Memory B cell (primary cell): ENCODE measurements at regions not wholly inside any gene's neighbourhood (a gene's known extent, or its start where the extent isn't known, plus 50 kb on each side); places are given as distances from the start of the nearest gene placed in this dataset.

ENCODE experiments used
- ATAC-seq: fragments of 150-1000 bp; cut with Tn5 transposase; 2 replicates; pipeline ENCODE4 v1.10.0; 2021; ENCODE audit warnings: low read depth, mild to moderate bottlenecking, moderate library complexity
- DNase-seq, 2 donors: peaks; one replicate each; pipeline ENCODE4 v3.0.0; 2022; ENCODE audit warnings: low spot score in 2 of 2
- H3K27ac Mint-ChIP-seq: one replicate; pipeline ENCODE4 v1.8.0; 2022; ENCODE audit warnings: mild to moderate bottlenecking, moderate library complexity, mixed read lengths
- H3K27me3 Mint-ChIP-seq: one replicate; pipeline ENCODE4 v1.8.0; 2022; ENCODE audit warnings: mixed read lengths
- H3K36me3 Mint-ChIP-seq: one replicate; pipeline ENCODE4 v1.8.0; 2022; ENCODE audit warnings: mild to moderate bottlenecking, mixed read lengths
- H3K4me1 Mint-ChIP-seq: one replicate; pipeline ENCODE4 v1.8.0; 2022; ENCODE audit warnings: mixed read lengths
- H3K4me3 Mint-ChIP-seq: one replicate; pipeline ENCODE4 v1.8.0; 2022; ENCODE audit warnings: mild to moderate bottlenecking, moderate library complexity, mixed read lengths
- H3K9me3 Mint-ChIP-seq: one replicate; pipeline ENCODE4 v1.8.0; 2022; ENCODE audit warnings: mixed read lengths

DNA sequence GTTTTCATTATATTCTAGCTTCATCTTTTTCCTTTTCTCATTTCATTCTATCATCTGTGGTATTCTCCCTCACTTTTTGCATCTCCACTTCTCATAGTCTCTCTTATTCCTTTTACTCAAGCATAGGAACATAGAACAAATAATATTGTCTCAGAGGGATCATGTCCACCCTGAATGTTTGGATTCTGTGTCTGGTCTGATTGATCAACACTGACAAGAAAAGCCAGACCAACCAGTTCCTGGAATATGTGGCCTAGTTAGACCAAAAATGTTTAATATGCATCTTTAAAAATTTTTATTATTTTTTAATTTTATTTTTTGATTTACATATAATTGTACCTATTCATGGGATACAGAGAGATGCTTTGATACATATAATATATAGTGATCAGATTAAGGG lies 212.0 kb upstream of the ALCAM start:
- no peaks in the 10 kb centered on the region for H3K4me1 Mint-ChIP-seq
- DNase-seq: no peak
- peaks cover 2% of the 10 kb centered on the region for H3K27me3 Mint-ChIP-seq
- no peak for ATAC-seq
- peaks cover 2% of the 10 kb centered on the region for H3K9me3 Mint-ChIP-seq
- no peaks in the 10 kb centered on the region for H3K36me3 Mint-ChIP-seq
- no peak overlapping the region for H3K27ac Mint-ChIP-seq
- H3K4me3 Mint-ChIP-seq: no peak overlapping the region

DNA sequence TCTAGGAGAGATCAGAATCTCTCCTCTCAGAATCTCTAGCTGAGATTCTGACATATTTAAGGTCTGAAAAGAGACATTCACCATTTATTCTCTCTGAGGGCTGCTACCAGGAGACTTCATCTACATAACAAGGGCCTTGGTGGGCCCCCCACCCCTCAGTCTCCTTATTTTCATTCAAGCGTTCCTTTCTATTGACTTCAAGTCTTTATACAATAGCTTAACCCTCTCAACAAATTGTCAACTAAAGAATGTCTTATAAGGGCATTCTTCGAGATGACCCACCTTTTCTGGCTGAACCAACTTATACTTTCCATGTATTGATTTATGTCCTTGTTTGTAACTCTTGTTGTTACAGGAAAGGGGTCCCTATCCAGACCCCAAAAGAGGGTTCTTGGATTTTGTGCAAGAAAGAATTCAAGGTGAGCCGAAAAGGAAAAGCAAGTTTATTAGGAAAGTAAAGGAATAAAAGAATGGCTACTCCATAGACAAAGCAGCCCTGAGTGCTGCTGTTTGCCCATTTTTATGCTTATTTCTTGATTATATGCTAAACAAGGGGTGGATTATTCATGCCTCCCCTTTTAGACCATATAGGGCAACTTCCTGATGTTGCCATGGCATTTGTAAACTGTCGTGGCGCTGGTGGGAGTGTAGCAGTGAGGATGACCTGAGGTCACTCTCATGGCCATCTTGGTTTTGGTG lies 209.5 kb upstream of the ALCAM start:
- H3K4me3 Mint-ChIP-seq: no peak overlapping the region
- DNase-seq (no peak), ATAC-seq (no peak)
- H3K27ac Mint-ChIP-seq: no peak overlapping the region
- no peaks in the 10 kb centered on the region for H3K9me3 Mint-ChIP-seq
- H3K36me3 Mint-ChIP-seq: no peaks in the 10 kb centered on the region
- H3K27me3 Mint-ChIP-seq: no peaks in the 10 kb centered on the region
- H3K4me1 Mint-ChIP-seq: no peaks in the 10 kb centered on the region

DNA sequence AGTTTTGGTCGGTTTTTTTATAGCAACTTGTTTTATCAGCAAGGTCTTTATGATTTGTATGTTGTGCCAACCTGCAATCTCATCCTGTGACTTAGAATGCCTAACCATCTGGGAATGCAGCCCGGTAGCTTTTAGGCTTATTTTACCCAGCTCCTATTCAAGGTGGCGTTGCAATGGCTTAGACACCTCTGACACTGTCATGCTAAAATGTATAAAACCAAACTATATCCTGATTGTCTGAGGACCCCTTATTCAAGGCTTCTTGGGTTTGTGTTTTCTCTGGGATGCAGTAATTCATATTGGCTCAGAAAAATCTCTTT lies 209.0 kb upstream of the ALCAM start:
- H3K9me3 Mint-ChIP-seq: no peaks in the 10 kb centered on the region
- ATAC-seq: no peak
- no peaks in the 10 kb centered on the region for H3K4me1 Mint-ChIP-seq
- H3K4me3 Mint-ChIP-seq: no peak overlapping the region
- DNase-seq: no peak
- no peaks in the 10 kb centered on the region for H3K27me3 Mint-ChIP-seq
- H3K36me3 Mint-ChIP-seq: no peaks in the 10 kb centered on the region
- no peak overlapping the region for H3K27ac Mint-ChIP-seq

DNA sequence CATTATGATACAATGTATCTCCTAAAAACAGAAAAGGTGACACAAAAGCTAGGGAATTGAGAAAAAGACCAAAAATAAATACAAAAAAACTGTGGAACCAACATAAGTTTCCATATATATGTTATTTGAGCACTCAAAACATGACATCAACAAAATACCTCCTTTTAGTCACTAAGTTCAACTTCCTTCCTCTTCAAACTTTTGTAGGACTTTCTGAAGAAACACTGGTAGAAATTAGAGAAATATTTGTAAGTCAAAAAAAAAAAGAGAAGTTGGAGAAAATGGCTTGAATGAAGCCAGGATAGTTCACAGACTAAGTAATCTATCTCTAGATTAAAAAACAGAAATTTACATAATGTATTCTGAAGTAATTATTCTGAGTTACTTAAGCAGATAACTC lies 208.4 kb upstream of the ALCAM start:
- Mint-ChIP-seq H3K4me1 (no peaks in the 10 kb centered on the region), H3K36me3 (no peaks in the 10 kb centered on the region), H3K27ac (no peak overlapping the region), H3K27me3 (no peaks in the 10 kb centered on the region), H3K9me3 (no peaks in the 10 kb centered on the region), H3K4me3 (no peak overlapping the region)
- DNase-seq (no peak), ATAC-seq (no peak)

DNA sequence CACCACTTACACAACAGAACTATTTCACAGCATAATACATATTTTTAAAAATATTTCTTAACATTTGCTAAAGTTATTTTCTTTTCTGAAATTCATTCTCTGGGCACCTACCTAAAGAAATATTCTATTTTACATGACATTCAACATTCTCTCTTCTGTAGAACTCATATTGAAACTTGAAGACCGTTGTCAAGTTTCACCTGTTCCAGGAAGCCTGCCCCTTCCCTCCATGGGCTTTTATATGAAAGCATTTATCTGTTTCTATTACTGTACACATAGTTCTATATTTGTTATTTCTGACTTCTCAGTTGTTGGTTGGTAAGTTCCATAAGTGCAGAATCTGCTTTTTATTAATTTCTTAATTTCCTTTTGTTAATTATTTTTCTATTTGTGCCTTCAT lies 204.3 kb upstream of the ALCAM start:
- peaks cover 2% of the 10 kb centered on the region for H3K27me3 Mint-ChIP-seq
- H3K4me3 Mint-ChIP-seq: no peak overlapping the region
- no peaks in the 10 kb centered on the region for H3K9me3 Mint-ChIP-seq
- H3K4me1 Mint-ChIP-seq: no peaks in the 10 kb centered on the region
- no peaks in the 10 kb centered on the region for H3K36me3 Mint-ChIP-seq
- ATAC-seq (no peak), DNase-seq (no peak)
- no peak overlapping the region for H3K27ac Mint-ChIP-seq

DNA sequence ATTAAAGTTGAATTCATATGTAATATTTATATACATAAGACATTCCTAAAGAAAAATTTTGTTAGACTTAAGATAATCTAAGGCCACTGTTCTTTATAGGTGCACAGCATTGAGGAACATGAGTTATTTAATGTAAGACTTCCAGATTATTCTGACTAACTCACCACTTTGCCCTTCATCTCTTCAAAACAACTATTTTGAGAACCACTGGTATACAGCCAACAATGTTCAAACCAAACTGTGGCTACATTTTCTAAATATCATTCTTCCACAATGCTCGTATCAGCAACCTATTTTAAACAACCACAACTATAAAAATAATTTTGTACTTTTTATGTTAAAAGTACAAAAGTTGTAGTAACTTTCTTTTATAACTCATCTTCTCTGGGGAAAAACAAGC lies 199.8 kb upstream of the ALCAM start:
- H3K36me3 Mint-ChIP-seq: no peaks in the 10 kb centered on the region
- H3K27me3 Mint-ChIP-seq: peaks cover 2% of the 10 kb centered on the region
- no peaks in the 10 kb centered on the region for H3K4me1 Mint-ChIP-seq
- ATAC-seq (no peak), DNase-seq (no peak)
- no peaks in the 10 kb centered on the region for H3K9me3 Mint-ChIP-seq
- H3K27ac Mint-ChIP-seq: no peak overlapping the region
- no peak overlapping the region for H3K4me3 Mint-ChIP-seq

DNA sequence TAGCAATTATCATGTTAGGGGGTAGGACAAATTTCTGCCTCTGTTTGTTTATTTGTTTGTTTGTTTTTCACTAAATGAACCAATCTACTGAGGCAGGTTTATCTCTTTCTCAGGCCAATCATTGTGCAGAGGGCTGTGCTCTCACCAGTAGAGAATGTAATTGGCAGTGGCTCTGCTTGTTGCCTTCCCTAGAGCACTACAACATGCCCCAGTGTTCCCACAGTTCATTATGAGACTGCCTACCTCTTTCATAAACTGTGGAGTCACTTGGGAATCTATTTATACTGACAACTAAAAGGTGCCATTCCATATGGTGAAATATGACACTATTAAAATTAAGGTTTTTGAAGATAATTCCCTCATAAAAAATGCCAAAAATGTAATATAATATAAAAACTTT lies 196.3 kb upstream of the ALCAM start:
- H3K4me3 Mint-ChIP-seq: no peak overlapping the region
- H3K9me3 Mint-ChIP-seq: no peaks in the 10 kb centered on the region
- no peak overlapping the region for H3K27ac Mint-ChIP-seq
- peaks cover 1% of the 10 kb centered on the region for H3K27me3 Mint-ChIP-seq
- no peaks in the 10 kb centered on the region for H3K4me1 Mint-ChIP-seq
- no peaks in the 10 kb centered on the region for H3K36me3 Mint-ChIP-seq
- ATAC-seq: no peak
- no peak for DNase-seq

DNA sequence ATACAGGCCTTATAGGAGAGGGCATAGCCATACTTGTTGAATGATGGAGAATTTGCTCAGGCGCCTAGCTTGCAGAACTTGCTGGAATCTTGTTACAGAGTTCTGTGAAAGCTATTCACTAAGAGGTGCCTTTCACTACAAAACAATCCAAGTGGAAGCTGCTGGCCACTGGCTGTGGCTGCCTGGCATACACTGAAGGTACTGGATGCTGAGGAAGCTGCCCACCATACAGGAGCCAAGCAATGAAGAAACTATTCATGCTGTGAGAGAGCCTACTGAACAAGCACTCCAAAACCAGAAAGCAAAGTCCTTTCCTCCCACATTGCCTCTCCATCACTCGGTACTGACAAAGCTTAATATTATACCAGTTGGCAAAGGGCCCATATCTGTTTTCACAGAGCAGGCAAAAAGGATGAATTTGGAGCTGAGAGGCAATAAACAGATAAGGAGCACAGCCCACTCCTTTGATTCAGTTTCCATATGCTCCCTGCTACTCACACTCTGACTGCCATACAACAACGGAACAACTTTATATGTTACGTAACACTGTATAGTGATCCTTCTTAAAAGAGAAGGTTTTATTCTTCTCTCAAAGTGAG lies 192.6 kb upstream of the ALCAM start:
- DNase-seq (no peak), ATAC-seq (no peak)
- H3K27me3 Mint-ChIP-seq: no peaks in the 10 kb centered on the region
- H3K27ac Mint-ChIP-seq: no peak overlapping the region
- H3K4me1 Mint-ChIP-seq: no peaks in the 10 kb centered on the region
- no peaks in the 10 kb centered on the region for H3K36me3 Mint-ChIP-seq
- H3K4me3 Mint-ChIP-seq: no peak overlapping the region
- no peaks in the 10 kb centered on the region for H3K9me3 Mint-ChIP-seq

DNA sequence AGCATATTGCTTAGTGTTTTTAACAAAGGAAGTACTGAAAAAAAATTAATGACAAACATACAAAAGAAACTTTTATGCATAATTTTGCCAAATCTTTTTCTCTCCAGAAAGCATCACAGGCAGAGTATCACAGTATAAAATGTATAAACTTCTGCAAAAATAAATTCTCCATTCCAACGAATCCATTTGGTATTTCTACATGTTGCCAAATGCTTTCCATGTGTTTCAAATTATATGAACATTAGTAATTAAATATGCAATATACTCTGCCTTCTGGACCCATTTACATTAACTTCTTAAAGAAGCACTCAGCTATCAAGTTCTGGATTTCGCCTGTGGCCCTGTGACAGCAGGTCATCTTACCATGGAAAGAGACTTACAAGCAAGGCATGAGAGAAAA lies 189.1 kb upstream of the ALCAM start:
- DNase-seq (no peak), ATAC-seq (no peak)
- Mint-ChIP-seq H3K9me3 (no peaks in the 10 kb centered on the region), H3K36me3 (no peaks in the 10 kb centered on the region), H3K4me3 (no peak overlapping the region), H3K27ac (no peak overlapping the region), H3K4me1 (no peaks in the 10 kb centered on the region), H3K27me3 (peaks cover 3% of the 10 kb centered on the region)

DNA sequence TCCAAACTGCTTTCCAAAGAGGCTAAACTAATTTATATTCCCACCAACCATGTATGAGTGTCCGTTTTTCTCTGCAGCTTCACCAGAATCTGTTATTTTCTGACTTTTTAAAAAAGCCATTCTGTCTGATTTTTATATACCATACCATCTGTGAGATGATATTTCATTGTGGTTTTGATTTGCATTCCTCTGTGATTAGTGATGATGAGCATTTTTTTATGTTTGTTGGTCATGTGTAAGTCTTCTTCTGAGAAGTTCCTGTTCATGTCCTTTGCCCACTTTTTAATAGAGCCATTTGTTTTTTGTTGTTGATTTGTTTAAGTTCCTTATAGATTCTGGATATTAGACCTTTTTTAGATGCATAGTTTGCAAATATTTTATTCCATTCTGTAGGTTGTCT lies 179.4 kb upstream of the ALCAM start:
- H3K9me3 Mint-ChIP-seq: peaks cover 3% of the 10 kb centered on the region
- peaks cover 4% of the 10 kb centered on the region for H3K27me3 Mint-ChIP-seq
- H3K27ac Mint-ChIP-seq: no peak overlapping the region
- no peaks in the 10 kb centered on the region for H3K36me3 Mint-ChIP-seq
- DNase-seq: no peak
- ATAC-seq: no peak
- H3K4me3 Mint-ChIP-seq: no peak overlapping the region
- no peaks in the 10 kb centered on the region for H3K4me1 Mint-ChIP-seq

DNA sequence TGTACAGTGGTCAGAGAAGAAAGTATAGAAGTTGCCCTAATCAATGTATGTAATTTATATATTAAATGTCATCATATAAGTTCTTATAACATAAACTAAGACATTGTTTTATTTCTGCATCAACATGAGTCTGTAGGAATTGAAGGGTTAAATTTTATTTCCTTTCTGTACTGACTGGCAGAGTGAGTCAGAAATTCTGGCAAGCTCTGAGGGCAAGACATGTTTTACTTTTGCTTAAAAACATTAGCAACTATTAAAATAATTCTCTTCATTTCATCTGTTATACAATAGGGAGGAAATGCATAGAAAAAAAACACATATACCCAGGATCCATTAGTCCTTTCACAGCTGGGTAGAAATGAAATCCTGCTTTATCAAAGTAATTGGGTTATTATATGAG lies 171.4 kb upstream of the ALCAM start:
- no peaks in the 10 kb centered on the region for H3K36me3 Mint-ChIP-seq

DNA sequence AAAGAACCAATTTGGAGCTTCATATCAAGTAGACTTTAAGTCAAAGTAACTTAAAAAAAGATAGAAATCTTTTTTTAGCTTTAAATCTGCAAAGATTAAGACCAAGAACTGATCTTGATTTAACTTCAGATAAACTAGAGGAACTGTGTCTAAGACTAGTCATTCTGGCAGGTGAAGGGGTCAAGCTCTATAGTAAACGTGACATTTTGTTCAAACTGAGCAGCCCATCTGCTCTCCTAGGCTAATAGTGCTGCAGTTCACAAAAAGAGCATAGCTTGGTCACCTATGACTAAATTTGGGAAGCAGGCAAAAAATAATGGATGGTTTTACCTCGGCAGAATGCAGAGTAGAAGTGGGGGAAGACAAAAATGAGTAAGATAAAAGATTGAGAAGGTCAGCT lies 168.8 kb upstream of the ALCAM start:
- H3K27me3 Mint-ChIP-seq: peaks cover 1% of the 10 kb centered on the region
- DNase-seq (no peak), ATAC-seq (no peak)
- H3K36me3 Mint-ChIP-seq: no peaks in the 10 kb centered on the region
- no peaks in the 10 kb centered on the region for H3K4me1 Mint-ChIP-seq
- no peak overlapping the region for H3K27ac Mint-ChIP-seq
- H3K4me3 Mint-ChIP-seq: no peak overlapping the region
- H3K9me3 Mint-ChIP-seq: peaks cover 2% of the 10 kb centered on the region

More for the DNA sequence above, 171.4 kb upstream of the ALCAM start:
- ATAC-seq (no peak), DNase-seq (no peak)
- peaks cover 1% of the 10 kb centered on the region for H3K27me3 Mint-ChIP-seq
- H3K27ac Mint-ChIP-seq: no peak overlapping the region
- H3K4me1 Mint-ChIP-seq: no peaks in the 10 kb centered on the region
- H3K4me3 Mint-ChIP-seq: no peak overlapping the region
- peaks cover 2% of the 10 kb centered on the region for H3K9me3 Mint-ChIP-seq

DNA sequence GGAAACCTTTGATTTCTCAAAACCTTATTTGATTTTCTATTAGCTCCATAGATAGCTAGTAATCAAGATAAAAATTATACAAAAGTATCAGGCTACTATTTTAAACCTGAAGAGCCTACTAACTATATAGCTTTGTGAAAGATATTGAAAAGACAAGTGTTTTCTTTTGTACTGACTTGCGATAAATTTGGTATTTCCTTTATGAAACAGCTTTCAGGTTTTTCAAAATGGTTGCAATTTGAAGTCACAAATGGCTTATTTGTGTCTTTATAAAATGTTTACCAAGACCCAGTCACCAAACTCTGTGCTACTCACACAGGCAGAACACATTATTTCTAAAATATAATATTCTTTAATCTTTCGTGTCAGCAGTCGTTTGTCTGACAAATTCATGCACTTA lies 167.5 kb upstream of the ALCAM start:
- no peak overlapping the region for H3K27ac Mint-ChIP-seq
- ATAC-seq (no peak), DNase-seq (no peak)
- H3K4me3 Mint-ChIP-seq: no peak overlapping the region
- H3K4me1 Mint-ChIP-seq: peaks cover 2% of the 10 kb centered on the region
- no peaks in the 10 kb centered on the region for H3K36me3 Mint-ChIP-seq
- no peaks in the 10 kb centered on the region for H3K27me3 Mint-ChIP-seq
- H3K9me3 Mint-ChIP-seq: peaks cover 4% of the 10 kb centered on the region

DNA sequence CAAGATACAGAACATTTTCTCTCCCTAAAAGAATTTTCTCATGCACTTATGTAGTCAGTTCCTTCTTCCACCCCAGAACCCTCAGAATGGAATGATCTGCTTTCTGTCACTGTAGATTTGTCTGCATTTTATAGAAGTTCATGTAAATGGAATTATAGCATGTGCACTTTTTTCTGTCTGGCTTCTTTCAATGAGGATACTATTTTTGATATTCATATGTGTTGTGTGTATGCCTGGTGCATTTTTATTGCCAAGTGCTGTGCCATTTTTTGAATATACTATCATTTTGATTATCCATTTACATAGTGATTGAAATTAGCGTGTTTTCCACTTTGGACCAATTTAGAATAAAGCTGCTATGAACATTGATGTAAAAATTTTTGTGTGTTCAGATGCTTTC lies 156.6 kb upstream of the ALCAM start:
- Mint-ChIP-seq H3K36me3 (no peaks in the 10 kb centered on the region), H3K4me1 (no peaks in the 10 kb centered on the region), H3K4me3 (no peak overlapping the region), H3K27me3 (no peaks in the 10 kb centered on the region), H3K9me3 (no peaks in the 10 kb centered on the region), H3K27ac (no peak overlapping the region)
- DNase-seq: no peak
- no peak for ATAC-seq

DNA sequence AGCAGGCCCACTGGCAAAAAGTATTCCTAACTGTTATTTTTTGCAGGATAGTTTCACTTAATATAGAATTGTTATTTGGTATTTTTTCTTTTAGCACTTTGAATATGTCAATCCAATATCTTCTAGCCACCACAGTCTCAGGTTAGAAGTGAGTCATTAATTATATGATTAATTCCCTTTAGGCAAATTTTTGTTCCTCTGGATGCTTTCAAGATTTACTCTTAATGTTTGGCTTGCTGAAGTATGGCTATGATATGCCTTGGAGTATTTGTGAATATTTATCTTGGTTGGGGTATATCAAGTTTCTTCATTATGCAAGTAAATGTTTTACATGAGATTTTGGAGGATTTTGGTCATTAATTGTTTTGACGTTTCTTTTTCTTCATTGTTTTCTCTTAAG lies 152.1 kb upstream of the ALCAM start:
- Mint-ChIP-seq H3K9me3 (no peaks in the 10 kb centered on the region), H3K4me1 (no peaks in the 10 kb centered on the region), H3K36me3 (no peaks in the 10 kb centered on the region), H3K27me3 (no peaks in the 10 kb centered on the region), H3K4me3 (no peak overlapping the region), H3K27ac (no peak overlapping the region)
- ATAC-seq (no peak), DNase-seq (no peak)
